GM18499 (cell line): ENCODE measurements at regions not wholly inside any gene's neighbourhood (a gene's known extent, or its start where the extent isn't known, plus 50 kb on each side); places are given as distances from the start of the nearest gene placed in this dataset.

ENCODE experiments used
- ATAC-seq: cut with Tn5 transposase; IDR thresholded peaks from one replicate; pipeline ENCODE4 v1.9.1; 2021; ENCODE audit warnings: moderate number of reproducible peaks; ENCODE audit not compliant: insufficient read depth, unreplicated experiment

GRCh38 chr1:218803351-218803997, 370.2 kb upstream of the LYPLAL1 start:
- ATAC-seq = no peak

GRCh38 chr1:218804014-218804785, 369.5 kb upstream of the LYPLAL1 start:
- ATAC-seq = no peak

- ATAC-seq = no peak
These were observed 364.6 kb upstream of the LYPLAL1 start for GRCh38 chr1:218809061-218809460.

- no peak for ATAC-seq
These were observed 364.1 kb upstream of the LYPLAL1 start for GRCh38 chr1:218809625-218810024.

- ATAC-seq = no peak
These were observed 363.4 kb upstream of the LYPLAL1 start for GRCh38 chr1:218810306-218810705.

DNA sequence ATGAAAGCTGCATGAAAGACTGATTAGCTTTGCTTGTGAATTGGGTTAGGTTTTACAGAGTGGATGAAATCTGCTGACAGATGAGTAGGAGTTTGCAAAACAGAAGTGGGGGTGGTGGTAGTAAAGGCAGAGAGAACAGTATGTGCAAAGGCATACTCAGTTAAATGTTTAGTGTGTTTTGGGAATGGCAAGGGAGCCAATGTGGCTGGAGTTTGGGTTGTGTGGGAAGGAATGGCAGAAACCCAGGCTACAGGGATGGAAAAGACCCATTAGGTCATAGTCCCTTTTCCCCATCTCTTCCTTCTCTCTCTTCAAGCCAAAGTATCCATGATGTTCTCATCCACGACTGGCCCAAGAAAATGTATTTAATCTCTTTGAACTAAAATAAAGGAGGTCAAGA, 362.2 kb upstream of the LYPLAL1 start:
- no peak for ATAC-seq

GRCh38 chr1:218812360-218812759, 361.3 kb upstream of the LYPLAL1 start:
- no peak for ATAC-seq

DNA sequence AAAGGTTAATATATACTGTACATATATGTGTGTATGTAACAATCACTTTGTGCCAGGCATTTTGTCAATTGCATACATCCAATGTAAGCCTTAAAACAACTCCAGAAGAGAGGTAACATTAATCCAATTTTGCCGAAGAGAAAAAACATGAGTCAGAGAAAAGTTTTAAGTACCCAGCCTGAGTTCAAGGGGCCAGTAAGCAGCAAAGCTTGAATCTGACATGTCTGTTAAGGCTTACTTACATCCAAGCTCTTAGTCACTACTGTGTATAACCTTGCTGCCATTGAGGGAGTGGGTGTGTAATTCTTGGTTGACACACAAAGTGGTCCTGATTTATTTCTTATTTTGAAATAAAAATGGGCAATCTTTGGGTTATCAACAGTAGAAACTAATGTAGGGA, 360.4 kb upstream of the LYPLAL1 start:
- no peak for ATAC-seq

DNA sequence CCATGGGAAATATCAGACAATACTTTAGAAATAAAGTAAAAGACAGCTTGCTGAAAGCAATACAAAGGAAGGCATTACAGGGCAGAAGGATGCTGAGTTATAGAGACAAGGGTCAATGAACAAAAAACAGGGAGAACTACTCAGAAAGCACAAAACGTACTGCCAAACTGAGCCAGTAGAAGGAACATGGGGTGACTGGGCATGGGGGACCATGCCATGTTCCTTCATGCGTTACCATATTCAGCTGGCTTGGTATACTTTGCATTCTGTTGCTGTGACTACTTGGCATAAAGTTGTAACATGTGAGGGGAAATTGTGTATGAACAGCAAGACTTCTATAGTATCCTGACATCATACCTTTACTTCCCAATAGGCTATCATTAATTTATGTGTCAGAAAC, 358.6 kb upstream of the LYPLAL1 start:
- no peak for ATAC-seq

DNA sequence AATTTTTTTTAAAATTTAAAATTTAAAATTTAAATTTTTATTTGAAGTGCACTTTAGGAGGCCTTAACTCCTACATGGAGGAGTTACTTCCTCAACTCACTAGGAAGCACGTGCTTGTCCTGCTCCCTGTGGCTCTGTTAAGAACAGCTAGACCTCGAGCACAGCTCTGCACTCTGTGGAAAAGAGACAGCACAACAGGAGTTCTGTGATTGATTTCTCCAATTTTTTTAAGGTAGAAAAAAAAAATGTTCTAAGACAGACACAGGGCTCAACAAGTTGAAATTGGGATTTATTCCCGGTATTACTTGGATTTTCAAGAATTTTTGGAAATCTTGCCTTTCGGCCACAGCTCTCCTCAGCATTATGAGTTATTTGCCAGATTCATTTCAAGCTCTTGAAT, 356.6 kb upstream of the LYPLAL1 start:
- ATAC-seq = no peak

DNA sequence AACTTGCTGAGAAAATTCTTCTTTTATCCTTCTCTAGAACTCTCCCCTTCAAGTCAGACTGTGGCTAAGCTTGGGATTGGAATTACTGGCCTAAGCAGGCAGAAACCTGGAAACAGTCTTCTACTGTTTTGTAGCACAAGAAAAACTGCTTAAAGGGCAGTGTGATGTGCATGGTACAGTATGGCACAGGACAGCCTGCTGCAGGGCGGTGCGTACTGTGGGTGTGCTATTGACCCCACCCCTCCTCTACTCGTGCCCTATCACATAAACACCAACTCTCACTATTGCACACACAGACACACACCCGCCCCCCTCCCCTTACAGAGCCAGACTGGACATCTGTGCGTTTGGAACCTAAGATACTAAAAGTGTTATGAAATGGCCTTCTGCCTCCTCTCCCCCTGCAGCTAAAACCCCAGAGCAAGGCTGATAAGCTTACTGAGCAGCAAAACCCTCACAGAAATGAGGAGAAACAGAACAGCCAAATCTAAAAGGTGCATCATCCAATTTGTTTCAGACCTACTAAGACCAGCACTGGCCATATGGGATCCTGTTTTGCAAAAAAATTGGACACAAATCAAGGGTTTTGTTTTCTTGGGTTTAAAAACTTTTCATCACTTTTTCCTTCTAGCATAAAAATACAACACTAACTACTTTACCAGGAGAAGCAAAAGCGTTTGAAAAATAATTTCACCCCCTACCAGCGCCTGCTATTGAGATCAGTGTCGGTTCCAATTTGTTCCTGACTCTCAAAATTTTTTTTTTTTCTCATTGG, 355.8 kb upstream of the LYPLAL1 start:
- no peak for ATAC-seq

- no peak for ATAC-seq
These were observed 350.3 kb upstream of the LYPLAL1 start for GRCh38 chr1:218823291-218823900.

GRCh38 chr1:218827486-218827885, 346.2 kb upstream of the LYPLAL1 start:
- ATAC-seq = no peak

GRCh38 chr1:218828125-218828650, 345.5 kb upstream of the LYPLAL1 start:
- no peak for ATAC-seq

DNA sequence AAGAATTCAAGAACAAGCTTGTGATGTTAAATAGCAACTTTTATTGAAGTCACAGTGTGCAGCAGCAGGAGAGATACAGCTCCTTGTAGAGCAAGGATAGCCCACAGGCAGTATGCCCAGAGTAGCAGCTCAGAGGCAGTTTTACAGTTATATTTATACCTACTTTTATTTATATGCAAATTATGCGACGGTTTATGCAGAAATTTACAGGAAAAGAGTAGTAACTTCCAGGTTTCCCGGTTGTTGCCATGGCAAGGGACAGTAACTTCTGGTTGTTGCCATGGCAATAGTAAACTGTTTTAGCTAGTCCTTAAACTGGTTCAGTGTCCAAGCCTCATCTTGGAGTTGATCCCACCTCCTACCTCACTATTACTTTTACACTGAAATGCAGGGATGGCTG, 344.6 kb upstream of the LYPLAL1 start:
- no peak for ATAC-seq

GRCh38 chr1:218835609-218836008, 338.1 kb upstream of the LYPLAL1 start:
- ATAC-seq = no peak

DNA sequence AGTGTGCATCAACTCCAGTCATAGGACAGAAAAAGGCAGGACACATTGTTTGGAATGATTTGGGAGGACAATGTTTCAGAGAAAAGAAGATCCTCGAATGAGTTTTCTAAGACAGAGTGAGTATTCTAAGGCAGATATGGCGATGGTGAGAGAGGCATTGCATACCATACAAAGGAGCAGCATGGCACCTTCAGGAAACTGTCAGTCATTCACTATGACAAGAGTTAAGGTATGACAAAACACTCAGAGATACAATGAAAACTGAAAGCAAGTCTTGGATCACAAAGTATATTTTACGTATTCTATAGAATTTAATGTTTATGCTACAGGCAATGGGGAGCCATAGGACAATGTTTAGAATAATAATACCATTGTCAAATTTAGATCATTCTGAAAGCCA, 337.4 kb upstream of the LYPLAL1 start:
- no peak for ATAC-seq

- ATAC-seq = no peak
These were observed 336.6 kb upstream of the LYPLAL1 start for GRCh38 chr1:218837051-218837450.

DNA sequence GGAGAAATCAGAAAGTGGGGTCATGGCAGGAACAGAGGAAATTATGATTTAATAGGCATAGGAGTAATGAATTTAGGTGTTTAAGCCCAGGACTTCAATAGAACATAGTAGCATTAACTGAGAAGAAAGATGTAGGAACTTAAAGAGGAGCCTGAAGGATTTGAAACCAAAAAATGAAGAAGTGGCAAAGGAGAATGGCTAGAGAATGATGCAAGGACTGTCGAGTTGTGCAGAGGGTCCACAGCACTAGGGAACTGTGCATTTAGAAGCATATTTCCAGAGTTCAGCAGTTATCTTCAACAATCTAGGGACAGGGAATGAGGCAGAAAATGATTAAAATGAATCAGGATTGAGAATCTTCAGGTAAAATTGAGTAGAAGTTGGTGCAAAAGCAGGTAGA, 328.1 kb upstream of the LYPLAL1 start:
- no peak for ATAC-seq

GRCh38 chr1:218846181-218846580, 327.5 kb upstream of the LYPLAL1 start:
- ATAC-seq = no peak
